Neural cell (in vitro differentiated cells): ENCODE measurements at regions not wholly inside any gene's neighbourhood (a gene's known extent, or its start where the extent isn't known, plus 50 kb on each side); places are given as distances from the start of the nearest gene placed in this dataset.

Experiments used
- H2AFZ ChIP-seq: fragments of 200-600, 300-800 bp; sonication (generic), shearing (Covaris generic); 2 replicates; pipeline ENCODE4 v1.6.0; 2014; ENCODE audit warnings: low read depth, mild to moderate bottlenecking, antibody characterized with exemption, low read length, moderate library complexity
- H3F3A ChIP-seq: fragments of 200-600 bp; shearing (Covaris generic); 2 replicates; pipeline ENCODE4 v1.6.1; 2016; ENCODE audit warnings: mild to moderate bottlenecking, moderate library complexity, mixed read lengths, antibody characterized with exemption, low read length; ENCODE audit not compliant: insufficient read depth, poor library complexity, severe bottlenecking
- H3K27ac ChIP-seq: fragments of 200-600, 300-800 bp; sonication (generic), shearing (Covaris generic); 2 replicates; pipeline ENCODE4 v1.5.1; 2014; ENCODE audit warnings: mild to moderate bottlenecking, low read length, moderate library complexity
- H3K27me3 ChIP-seq: fragments of 300-800, 200-600 bp; sonication (generic), shearing (Covaris generic); 2 replicates; pipeline ENCODE4 v1.6.0; 2014; ENCODE audit warnings: mild to moderate bottlenecking, low read depth, low read length, moderate library complexity; ENCODE audit not compliant: insufficient read depth
- H3K36me3 ChIP-seq: fragments of 300-800, 200-600 bp; sonication (generic), shearing (Covaris generic); 2 replicates; pipeline ENCODE4 v1.5.1; 2014; ENCODE audit warnings: mild to moderate bottlenecking, antibody characterized with exemption, low read length, moderate library complexity; ENCODE audit not compliant: insufficient read depth
- H3K4me2 ChIP-seq: fragments of 300-800, 200-600 bp; sonication (generic), shearing (Covaris generic); 2 replicates; pipeline ENCODE4 v1.6.0; 2014; ENCODE audit warnings: mild to moderate bottlenecking, low read length
- H3K4me3 ChIP-seq: fragments of 300-800, 200-600 bp; sonication (generic), shearing (Covaris generic); 2 replicates; pipeline ENCODE4 v1.5.1; 2014; ENCODE audit warnings: mild to moderate bottlenecking, low read length, moderate library complexity
- H3K79me2 ChIP-seq: fragments of 200-600 bp; shearing (Covaris generic); replicated peaks from 2 replicates; pipeline ENCODE4 v1.6.0; 2014; ENCODE audit warnings: mild to moderate bottlenecking, low read length, moderate library complexity; ENCODE audit not compliant: insufficient read depth
- H3K9ac ChIP-seq: fragments of 300-800, 200-600 bp; sonication (generic), shearing (Covaris generic); 2 replicates; pipeline ENCODE4 v1.6.1; 2016; ENCODE audit warnings: mild to moderate bottlenecking, low read length, mixed read lengths
- H3K9me2 ChIP-seq: fragments of 200-600 bp; shearing (Covaris generic); 2 replicates; pipeline ENCODE4 v1.6.1; 2016; ENCODE audit warnings: mild to moderate bottlenecking, low read length, mixed read lengths; ENCODE audit not compliant: insufficient read depth
- H3K9me3 ChIP-seq: fragments of 200-600, 300-800 bp; sonication (generic), shearing (Covaris generic); 2 replicates; pipeline ENCODE4 v1.6.1; 2016; ENCODE audit warnings: mild to moderate bottlenecking, mixed run types, low read length, moderate library complexity, mixed read lengths
- H4K20me1 ChIP-seq: fragments of 200-600 bp; shearing (Covaris generic); 2 replicates; pipeline ENCODE4 v1.6.1; 2016; ENCODE audit warnings: mild to moderate bottlenecking, mixed run types; ENCODE audit not compliant: insufficient read depth
- CTCF ChIP-seq: fragments of 450-650 bp; IDR thresholded peaks from 2 replicates; pipeline ENCODE4 v1.5.1; 2014; ENCODE audit warnings: antibody characterized with exemption, mild to moderate bottlenecking, moderate library complexity; ENCODE audit not compliant: poor library complexity, severe bottlenecking
- EP300 ChIP-seq: fragments of 450-650 bp; conservative IDR thresholded peaks from 2 replicates; pipeline ENCODE4 v1.6.1; 2014; ENCODE audit warnings: antibody characterized with exemption, mild to moderate bottlenecking, moderate library complexity; ENCODE audit not compliant: poor library complexity, severe bottlenecking
- EZH2 ChIP-seq: fragments of 200-600, 300-800 bp; shearing (Covaris generic), sonication (generic); IDR thresholded peaks from 2 replicates; pipeline ENCODE4 v1.6.1; 2014; ENCODE audit warnings: antibody characterized with exemption, low read length, borderline replicate concordance, mild to moderate bottlenecking; ENCODE audit not compliant: insufficient read depth, poor library complexity, severe bottlenecking
- MXI1 ChIP-seq: fragments of 450-650 bp; conservative IDR thresholded peaks from 2 replicates; pipeline ENCODE4 v1.6.1; 2014; ENCODE audit warnings: antibody characterized with exemption, mild to moderate bottlenecking; ENCODE audit not compliant: poor library complexity, severe bottlenecking
- POLR2AphosphoS5 ChIP-seq: IDR thresholded peaks from 2 replicates; pipeline ENCODE4 v1.6.1; 2012
- RAD21 ChIP-seq: fragments of 450-650 bp; conservative IDR thresholded peaks from 2 replicates; pipeline ENCODE4 v1.6.1; 2014; ENCODE audit warnings: antibody characterized with exemption, mild to moderate bottlenecking, moderate library complexity
- REST ChIP-seq: IDR thresholded peaks from 2 replicates; pipeline ENCODE4 v1.6.1; 2012; ENCODE audit warnings: borderline replicate concordance
- SMC3 ChIP-seq: fragments of 450-650 bp; conservative IDR thresholded peaks from 2 replicates; pipeline ENCODE4 v1.6.1; 2014; ENCODE audit warnings: antibody characterized with exemption, mild to moderate bottlenecking, moderate library complexity; ENCODE audit not compliant: poor library complexity
- TAF1 ChIP-seq: IDR thresholded peaks from 2 replicates; pipeline ENCODE4 v1.6.1; 2012; ENCODE audit warnings: low read depth

- H3K9me3 ChIP-seq = no peaks in the 10 kb centered on the region
- no peak overlapping the region for H3K27ac ChIP-seq
- no peak overlapping the region for H3K9ac ChIP-seq
- no peaks in the 10 kb centered on the region for H3K36me3 ChIP-seq
- no peaks in the 10 kb centered on the region for H3K79me2 ChIP-seq
- H3K9me2 ChIP-seq = no peaks in the 10 kb centered on the region
- no peaks in the 10 kb centered on the region for H3F3A ChIP-seq
- H2AFZ ChIP-seq = no peak overlapping the region
- H3K27me3 ChIP-seq = no peaks in the 10 kb centered on the region
- H3K4me3 ChIP-seq = no peak overlapping the region
- no peak overlapping the region for H3K4me2 ChIP-seq
- TF ChIP-seq CTCF = no peak
- TF ChIP-seq EZH2 = no peak
- no peak for TF ChIP-seq REST
- no peak for TF ChIP-seq EP300
- TF ChIP-seq SMC3 = no peak
- TF ChIP-seq POLR2AphosphoS5 = no peak
- no peak for TF ChIP-seq RAD21
- TF ChIP-seq TAF1 = no peak
- no peak for TF ChIP-seq MXI1
- no peaks in the 10 kb centered on the region for H4K20me1 ChIP-seq
Observed at GRCh38 chr6:44029444-44030185, 97.6 kb downstream of the MRPL14 start.

- Histone ChIP-seq H3K4me2 (no peak overlapping the region), H3K9ac (no peak overlapping the region), H4K20me1 (no peaks in the 10 kb centered on the region), H3K4me3 (no peak overlapping the region), H3K9me3 (no peaks in the 10 kb centered on the region), H2AFZ (no peak overlapping the region), H3K36me3 (no peaks in the 10 kb centered on the region), H3K27ac (no peak overlapping the region), H3F3A (no peaks in the 10 kb centered on the region), H3K9me2 (no peaks in the 10 kb centered on the region), H3K27me3 (no peaks in the 10 kb centered on the region), H3K79me2 (no peaks in the 10 kb centered on the region)
- TF ChIP-seq RAD21 (no peak), MXI1 (no peak), CTCF (no peak), EZH2 (no peak), TAF1 (no peak), EP300 (no peak), REST (no peak), POLR2AphosphoS5 (no peak), SMC3 (no peak)
Observed at GRCh38 chr6:44028789-44029310, 98.4 kb downstream of the MRPL14 start.
